ENCODE measurements at regions not wholly inside any gene's neighbourhood (a gene's known extent, or its start where the extent isn't known, plus 50 kb on each side); places are given as distances from the start of the nearest gene placed in this dataset.

DNA sequence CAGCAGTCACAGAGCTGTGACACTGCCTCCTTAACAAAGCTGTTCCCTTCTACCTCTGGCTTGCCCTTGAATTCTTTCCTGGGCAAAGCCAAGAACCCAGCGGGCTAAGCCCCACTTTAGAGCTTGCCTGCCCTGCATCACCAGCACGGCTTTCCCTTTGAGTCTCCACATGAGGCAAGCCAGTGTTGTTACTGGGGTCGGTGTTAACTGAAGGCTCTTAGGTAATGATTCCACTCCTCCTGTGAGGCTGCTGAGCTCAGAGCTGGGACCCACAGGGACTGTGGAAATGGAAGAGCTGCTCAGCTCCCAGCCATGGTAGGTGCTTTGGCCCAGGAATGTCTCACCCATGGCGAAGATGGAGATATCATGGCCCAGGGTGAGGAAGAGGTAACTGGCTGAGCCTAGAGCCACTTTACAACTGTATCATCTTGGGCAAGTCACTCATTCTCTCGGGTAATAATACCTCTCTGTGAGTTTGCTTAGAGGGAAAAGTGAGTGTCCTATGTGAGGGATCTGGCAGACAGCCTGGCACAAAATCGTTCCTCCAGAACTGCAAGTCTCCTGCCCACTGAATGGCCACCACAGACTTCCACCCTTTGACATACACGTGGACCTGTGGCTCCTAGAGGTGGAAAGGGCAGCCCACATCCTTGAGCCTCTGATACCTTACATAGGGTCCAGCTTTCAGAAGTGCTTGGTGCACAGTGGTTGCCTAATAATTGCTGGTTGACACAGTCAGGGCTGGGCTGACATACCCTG, 654.1 kb downstream of the PTPRU start:
- TF ChIP-seq, protein P1, sequence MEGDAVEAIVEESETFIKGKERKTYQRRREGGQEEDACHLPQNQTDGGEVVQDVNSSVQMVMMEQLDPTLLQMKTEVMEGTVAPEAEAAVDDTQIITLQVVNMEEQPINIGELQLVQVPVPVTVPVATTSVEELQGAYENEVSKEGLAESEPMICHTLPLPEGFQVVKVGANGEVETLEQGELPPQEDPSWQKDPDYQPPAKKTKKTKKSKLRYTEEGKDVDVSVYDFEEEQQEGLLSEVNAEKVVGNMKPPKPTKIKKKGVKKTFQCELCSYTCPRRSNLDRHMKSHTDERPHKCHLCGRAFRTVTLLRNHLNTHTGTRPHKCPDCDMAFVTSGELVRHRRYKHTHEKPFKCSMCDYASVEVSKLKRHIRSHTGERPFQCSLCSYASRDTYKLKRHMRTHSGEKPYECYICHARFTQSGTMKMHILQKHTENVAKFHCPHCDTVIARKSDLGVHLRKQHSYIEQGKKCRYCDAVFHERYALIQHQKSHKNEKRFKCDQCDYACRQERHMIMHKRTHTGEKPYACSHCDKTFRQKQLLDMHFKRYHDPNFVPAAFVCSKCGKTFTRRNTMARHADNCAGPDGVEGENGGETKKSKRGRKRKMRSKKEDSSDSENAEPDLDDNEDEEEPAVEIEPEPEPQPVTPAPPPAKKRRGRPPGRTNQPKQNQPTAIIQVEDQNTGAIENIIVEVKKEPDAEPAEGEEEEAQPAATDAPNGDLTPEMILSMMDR (IDR thresholded peaks at IDR 0.05; ENCODE audit: low read depth, low read length): no peak
- no peak overlapping the region for H3K4me3 ChIP-seq (ENCODE audit: low read depth, low read length)

DNA sequence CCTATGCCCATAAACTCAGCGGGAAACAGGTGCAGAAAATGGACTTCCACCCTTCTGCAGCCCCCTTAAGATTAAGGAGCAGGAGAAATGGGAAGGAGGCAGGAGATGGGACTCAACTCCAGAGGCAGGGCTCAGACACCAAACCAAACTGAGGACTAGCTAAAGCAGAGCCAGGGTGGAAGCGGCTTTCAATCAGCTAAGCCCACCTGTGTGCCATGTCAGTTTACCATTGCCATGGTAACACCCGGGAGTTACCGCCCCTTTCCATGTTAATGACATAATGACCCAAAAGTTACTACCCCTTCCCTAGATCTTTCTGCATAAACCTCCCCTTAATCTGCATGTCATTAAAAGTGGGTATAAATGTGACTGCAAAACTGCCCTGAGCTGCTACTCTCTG, 653.5 kb downstream of the PTPRU start:
- no peak overlapping the region for H3K4me3 ChIP-seq (ENCODE audit: low read depth, low read length)
- TF ChIP-seq, protein P1 (IDR thresholded peaks at IDR 0.05; ENCODE audit: low read depth, low read length): no peak

DNA sequence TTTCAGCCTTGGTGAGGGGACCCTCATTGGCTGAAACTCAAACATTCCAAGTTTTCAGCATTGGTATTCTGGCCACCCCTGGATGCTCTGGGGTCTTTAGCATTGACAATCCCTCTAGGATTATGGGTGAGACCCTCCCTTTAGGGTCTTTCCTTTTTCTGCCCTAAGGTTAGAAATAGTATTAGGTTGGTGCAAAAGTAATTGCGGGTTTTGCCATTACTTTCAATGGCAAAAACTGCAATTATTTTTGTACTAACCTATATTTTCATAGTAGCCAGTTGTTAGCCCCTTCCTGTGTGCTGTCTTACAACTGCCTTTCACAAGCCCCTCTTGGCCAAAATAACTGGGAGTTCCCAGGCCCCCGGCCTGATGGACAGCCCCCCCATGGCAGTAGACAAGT, 648.4 kb downstream of the PTPRU start:
- TF ChIP-seq, protein P1 (IDR thresholded peaks at IDR 0.05; ENCODE audit: low read depth, low read length): no peak
- H3K4me3 ChIP-seq (ENCODE audit: low read depth, low read length): no peak overlapping the region

DNA sequence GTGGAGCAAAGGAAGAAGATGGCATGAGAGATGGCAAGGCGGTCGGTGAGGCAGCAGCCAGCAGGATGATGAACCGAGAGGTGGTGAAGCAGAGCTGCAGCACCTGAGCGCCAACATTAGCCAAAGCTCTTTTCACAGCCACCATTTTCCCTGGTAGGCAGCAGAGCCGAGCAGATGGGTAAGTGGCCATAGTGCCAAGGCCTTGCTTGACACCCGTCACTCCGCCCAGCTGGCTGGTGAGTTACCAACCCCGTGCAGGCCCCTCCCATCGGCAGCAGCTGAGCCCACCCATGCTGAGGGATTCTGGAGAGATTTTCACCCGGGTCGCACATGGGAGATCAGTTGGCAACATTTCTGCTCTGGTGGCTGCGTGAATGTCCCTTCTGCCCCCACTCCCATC, 647.7 kb downstream of the PTPRU start:
- TF ChIP-seq, protein P1 (IDR thresholded peaks at IDR 0.05; ENCODE audit: low read depth, low read length): no peak
- no peak overlapping the region for H3K4me3 ChIP-seq (ENCODE audit: low read depth, low read length)

DNA sequence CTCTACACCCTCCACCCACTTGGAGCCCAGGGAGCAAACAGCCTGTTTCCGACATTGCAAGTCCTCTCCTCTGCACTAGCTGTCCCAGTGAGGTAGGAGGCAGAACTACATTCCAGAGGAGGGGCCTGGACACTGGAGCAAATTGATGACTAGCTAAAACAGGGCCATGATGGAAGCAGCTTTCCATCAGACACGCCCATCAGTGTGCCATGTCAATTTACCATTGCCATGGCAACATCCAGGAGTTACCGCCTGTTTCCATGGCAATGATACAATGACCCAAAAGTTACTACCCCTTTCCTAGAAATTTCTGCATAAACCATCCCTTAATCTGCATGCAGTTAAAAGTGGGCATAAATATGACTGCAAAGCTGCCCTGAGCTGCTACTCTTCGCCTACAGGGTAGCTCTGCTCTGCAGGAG, 647.1 kb downstream of the PTPRU start:
- no peak overlapping the region for H3K4me3 ChIP-seq (ENCODE audit: low read depth, low read length)
- TF ChIP-seq, protein P1 (IDR thresholded peaks at IDR 0.05; ENCODE audit: low read depth, low read length): no peak

DNA sequence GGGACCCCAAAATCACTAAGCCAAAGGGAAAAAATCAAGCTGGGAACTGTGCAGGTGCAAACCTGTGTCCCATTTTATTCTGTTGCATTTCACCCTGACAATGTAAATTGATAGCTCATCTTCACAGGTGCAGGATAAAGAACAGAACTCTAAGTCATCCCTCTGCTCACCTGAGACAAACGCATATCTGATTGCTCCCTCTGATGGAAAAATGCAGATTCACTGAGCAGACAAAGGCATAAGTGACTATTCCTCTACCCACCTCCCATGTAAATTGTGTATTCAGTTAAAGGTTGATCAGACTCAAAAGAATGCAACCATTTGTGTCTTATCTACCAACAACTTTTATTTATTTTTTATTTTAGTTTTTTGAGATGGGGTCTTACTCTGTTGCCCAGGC, 644.2 kb downstream of the PTPRU start:
- TF ChIP-seq, protein P1 (IDR thresholded peaks at IDR 0.05; ENCODE audit: low read depth, low read length): no peak
- no peak overlapping the region for H3K4me3 ChIP-seq (ENCODE audit: low read depth, low read length)

DNA sequence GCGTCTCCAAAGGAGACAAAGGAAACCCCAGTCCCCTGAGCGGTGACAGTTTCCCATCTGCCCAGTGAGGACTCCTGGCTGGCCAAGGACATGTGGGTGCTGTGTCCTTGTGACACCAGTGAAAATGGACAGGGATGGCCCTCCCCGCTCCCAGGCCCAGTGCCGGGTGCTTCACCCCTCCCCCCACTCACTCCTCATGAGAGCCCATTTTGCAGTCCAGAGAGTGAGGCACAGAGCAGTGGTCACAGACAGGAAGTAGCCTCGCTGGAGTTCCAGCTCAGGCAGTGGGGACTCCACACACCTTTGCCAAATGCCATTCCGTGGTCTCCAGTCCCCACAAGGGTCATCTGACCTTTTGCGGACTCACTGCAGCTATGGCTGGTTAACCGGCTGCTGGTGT, 642.9 kb downstream of the PTPRU start:
- TF ChIP-seq, protein P1 (IDR thresholded peaks at IDR 0.05; ENCODE audit: low read depth, low read length): no peak
- no peak overlapping the region for H3K4me3 ChIP-seq (ENCODE audit: low read depth, low read length)

Measured in WI38 (cell line).